ENCODE measurements at regions not wholly inside any gene's neighbourhood (a gene's known extent, or its start where the extent isn't known, plus 50 kb on each side); places are given as distances from the start of the nearest gene placed in this dataset.

- H3K79me2 ChIP-seq (ENCODE audit: control insufficient read depth, insufficient read depth, low read length) = no peaks in the 10 kb centered on the region
- no peak for FAIRE-seq
- dilution Hi-C loops (cut with MboI; ENCODE audit: extremely low pct_ligation_motif_present, low sequenced_read_pairs) = no loop called here
Observed at GRCh38 chr9:24817756-24818155, 272.1 kb upstream of the IZUMO3 start.

DNA sequence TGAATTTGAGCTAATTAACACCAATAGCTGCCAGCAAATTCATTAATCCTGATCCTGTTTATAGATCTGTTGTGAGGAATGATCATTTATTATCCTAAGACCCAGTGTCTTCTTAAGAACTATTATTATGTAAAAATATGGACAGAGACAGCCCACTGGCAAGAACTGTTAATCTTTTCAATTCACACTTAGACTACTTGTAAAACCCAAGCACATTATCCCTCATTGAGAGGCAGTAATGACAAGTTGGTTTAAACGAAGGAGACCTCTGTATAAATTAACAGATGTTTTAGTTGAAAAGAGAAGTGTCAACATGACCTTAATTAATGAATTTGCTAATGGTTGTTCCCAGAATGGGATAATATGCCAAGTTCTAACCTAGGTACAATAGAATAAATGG is 270.3 kb upstream of the IZUMO3 start:
- Histone ChIP-seq H3K9me1 (ENCODE audit: control insufficient read depth, extremely low read depth, insufficient read depth, low read length) (no peaks in the 10 kb centered on the region), H3K4me3 (ENCODE audit: control insufficient read depth in 2 of 3, extremely low read depth in 1 of 3, insufficient read depth in 2 of 3, low read depth in 1 of 3, low read length in 3 of 3) (no peak overlapping the region), H3K9ac (ENCODE audit: control insufficient read depth, extremely low read depth, insufficient read depth, low read length) (no peak overlapping the region), H3K4me1 (ENCODE audit: control insufficient read depth, extremely low read depth, insufficient read depth, low read length) (no peaks in the 10 kb centered on the region), H4K20me1 (ENCODE audit: control insufficient read depth, extremely low read depth, insufficient read depth, low read length) (no peaks in the 10 kb centered on the region), H3K27me3 (ENCODE audit: control insufficient read depth, extremely low read depth, insufficient read depth, low read length) (no peaks in the 10 kb centered on the region), H3K79me2 (ENCODE audit: control insufficient read depth, insufficient read depth, low read length) (no peaks in the 10 kb centered on the region), H3K36me3 (ENCODE audit: control insufficient read depth in 2 of 2, extremely low read depth in 1 of 2, insufficient read depth in 2 of 2, low read length in 2 of 2) (no peaks in the 10 kb centered on the region), H3K27ac (ENCODE audit: control insufficient read depth, insufficient read depth, low read length) (no peak overlapping the region), H3K9me3 (ENCODE audit: control insufficient read depth, low read depth, low read length) (no peaks in the 10 kb centered on the region), H2AFZ (ENCODE audit: control insufficient read depth, low read length) (no peak overlapping the region), H3K4me2 (ENCODE audit: control insufficient read depth, extremely low read depth, insufficient read depth, low read depth, low read length) (no peak overlapping the region)
- dilution Hi-C loops (cut with MboI; ENCODE audit: extremely low pct_ligation_motif_present, low sequenced_read_pairs) = no loop called here
- FAIRE-seq (no peak), DNase-seq (ENCODE audit: low read depth, low spot score) (no peak)
- TF ChIP-seq, protein P1, sequence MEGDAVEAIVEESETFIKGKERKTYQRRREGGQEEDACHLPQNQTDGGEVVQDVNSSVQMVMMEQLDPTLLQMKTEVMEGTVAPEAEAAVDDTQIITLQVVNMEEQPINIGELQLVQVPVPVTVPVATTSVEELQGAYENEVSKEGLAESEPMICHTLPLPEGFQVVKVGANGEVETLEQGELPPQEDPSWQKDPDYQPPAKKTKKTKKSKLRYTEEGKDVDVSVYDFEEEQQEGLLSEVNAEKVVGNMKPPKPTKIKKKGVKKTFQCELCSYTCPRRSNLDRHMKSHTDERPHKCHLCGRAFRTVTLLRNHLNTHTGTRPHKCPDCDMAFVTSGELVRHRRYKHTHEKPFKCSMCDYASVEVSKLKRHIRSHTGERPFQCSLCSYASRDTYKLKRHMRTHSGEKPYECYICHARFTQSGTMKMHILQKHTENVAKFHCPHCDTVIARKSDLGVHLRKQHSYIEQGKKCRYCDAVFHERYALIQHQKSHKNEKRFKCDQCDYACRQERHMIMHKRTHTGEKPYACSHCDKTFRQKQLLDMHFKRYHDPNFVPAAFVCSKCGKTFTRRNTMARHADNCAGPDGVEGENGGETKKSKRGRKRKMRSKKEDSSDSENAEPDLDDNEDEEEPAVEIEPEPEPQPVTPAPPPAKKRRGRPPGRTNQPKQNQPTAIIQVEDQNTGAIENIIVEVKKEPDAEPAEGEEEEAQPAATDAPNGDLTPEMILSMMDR (optimal IDR thresholded peaks at IDR 0.05 in 1 of 3, IDR thresholded peaks at IDR 0.05 in 1 of 3, conservative IDR thresholded peaks at IDR 0.05 in 1 of 3; ENCODE audit: extremely low read depth in 1 of 3, insufficient read depth in 2 of 3, low read length in 3 of 3) = no peak
- TF ChIP-seq EZH2 (IDR thresholded peaks at IDR 0.05; ENCODE audit: low read length) = no peak

More at GRCh38 chr9:24817756-24818155, 272.1 kb upstream of the IZUMO3 start:
- Histone ChIP-seq H3K4me2 (ENCODE audit: control insufficient read depth, extremely low read depth, insufficient read depth, low read depth, low read length) (no peak overlapping the region), H3K4me1 (ENCODE audit: control insufficient read depth, extremely low read depth, insufficient read depth, low read length) (no peaks in the 10 kb centered on the region), H3K9me3 (ENCODE audit: control insufficient read depth, low read depth, low read length) (no peaks in the 10 kb centered on the region), H3K36me3 (ENCODE audit: control insufficient read depth in 2 of 2, extremely low read depth in 1 of 2, insufficient read depth in 2 of 2, low read length in 2 of 2) (no peaks in the 10 kb centered on the region), H2AFZ (ENCODE audit: control insufficient read depth, low read length) (no peak overlapping the region), H3K4me3 (ENCODE audit: control insufficient read depth in 2 of 3, extremely low read depth in 1 of 3, insufficient read depth in 2 of 3, low read depth in 1 of 3, low read length in 3 of 3) (no peak overlapping the region), H3K9ac (ENCODE audit: control insufficient read depth, extremely low read depth, insufficient read depth, low read length) (no peak overlapping the region), H3K27me3 (ENCODE audit: control insufficient read depth, extremely low read depth, insufficient read depth, low read length) (no peaks in the 10 kb centered on the region), H3K27ac (ENCODE audit: control insufficient read depth, insufficient read depth, low read length) (no peak overlapping the region), H3K9me1 (ENCODE audit: control insufficient read depth, extremely low read depth, insufficient read depth, low read length) (no peaks in the 10 kb centered on the region), H4K20me1 (ENCODE audit: control insufficient read depth, extremely low read depth, insufficient read depth, low read length) (no peaks in the 10 kb centered on the region)
- no peak for DNase-seq (ENCODE audit: low read depth, low spot score)
- no peak for TF ChIP-seq EZH2 (IDR thresholded peaks at IDR 0.05; ENCODE audit: low read length)
- TF ChIP-seq, protein P1 (optimal IDR thresholded peaks at IDR 0.05 in 1 of 3, IDR thresholded peaks at IDR 0.05 in 1 of 3, conservative IDR thresholded peaks at IDR 0.05 in 1 of 3; ENCODE audit: extremely low read depth in 1 of 3, insufficient read depth in 2 of 3, low read length in 3 of 3) = no peak
